Endothelial cell of umbilical vein (primary cell): ENCODE measurements at regions not wholly inside any gene's neighbourhood (a gene's known extent, or its start where the extent isn't known, plus 50 kb on each side); places are given as distances from the start of the nearest gene placed in this dataset.

ENCODE experiments used
- BruUV-seq: library from RNA; stranded (reverse); fragments of 400-500 nt; replicated peaks from 2 replicates; lab custom pipeline; 2021; lab: Mats Ljungman, UMichigan
- CTCF ChIA-PET: fragments of 300-600, 350-600 bp; sonication (Branson Sonifier 250); formaldehyde crosslinking; loops from one replicate; lab custom pipeline; 2021; ENCODE audit warnings: antibody characterized with exemption, inconsistent platforms; lab: Charles Lee
- POLR2A ChIA-PET: fragments of 300-600, 350-600 bp; sonication (Branson Sonifier 250); formaldehyde crosslinking; loops from one replicate; lab custom pipeline; 2021; ENCODE audit warnings: antibody characterized with exemption, inconsistent platforms; lab: Charles Lee
- DNase-seq: peaks from one replicate; pipeline ENCODE4 v3.0.0-alpha.2; 2011; ENCODE audit warnings: low read depth, low spot score
- FAIRE-seq: peaks from 2 replicates; lab custom pipeline; 2011; peaks lifted over from hg19 to GRCh38; lab: Jason Lieb, UNC
- H2AFZ ChIP-seq: 2 replicates; pipeline ENCODE4 v1.6.0; 2012; ENCODE audit warnings: low read depth, low read length, control low read depth, inconsistent platforms
- H3K27ac ChIP-seq: 2 replicates; pipeline ENCODE4 v1.5.1; 2011; ENCODE audit warnings: low read depth, mild to moderate bottlenecking, control low read depth, low read length, moderate library complexity; ENCODE audit not compliant: insufficient read depth
- H3K27me3 ChIP-seq, 2 experiments: 2 replicates each; pipeline versions ENCODE4 v1.6.0 to v1.6.1; 2011; ENCODE audit warnings: low read length in 2 of 2, mixed read lengths in 1 of 2; ENCODE audit not compliant: control insufficient read depth in 2 of 2, insufficient read depth in 2 of 2
- H3K36me3 ChIP-seq, 2 experiments: 2 replicates in 1 of 2; 3 replicates in 1 of 2; pipeline ENCODE4 v1.5.1; 2011; ENCODE audit warnings: low read length in 2 of 2, mild to moderate bottlenecking in 1 of 2, moderate library complexity in 1 of 2; ENCODE audit not compliant: control insufficient read depth in 2 of 2, insufficient read depth in 2 of 2; ENCODE audit errors: extremely low read depth in 1 of 2
- H3K4me1 ChIP-seq: 3 replicates; pipeline ENCODE4 v1.5.1; 2011; ENCODE audit warnings: mild to moderate bottlenecking, low read length; ENCODE audit not compliant: control insufficient read depth, insufficient read depth; ENCODE audit errors: extremely low read depth
- H3K4me2 ChIP-seq: 2 replicates; pipeline ENCODE4 v1.6.1; 2011; ENCODE audit warnings: low read length, control low read depth, mixed read lengths; ENCODE audit not compliant: insufficient read depth
- H3K4me3 ChIP-seq, 3 experiments: fragments of 200-600 bp in 1 of 3; sonication (generic), shearing (Covaris generic) in 1 of 3; replicated peaks in 1 of 3; 2 replicates each; pipeline ENCODE4 v1.5.1; 2011 to 2016; ENCODE audit warnings: control low read depth in 3 of 3, low read length in 3 of 3, mild to moderate bottlenecking in 2 of 3, inconsistent platforms in 1 of 3, low read depth in 1 of 3, moderate library complexity in 1 of 3; ENCODE audit not compliant: insufficient read depth in 1 of 3
- H3K79me2 ChIP-seq: 2 replicates; pipeline ENCODE4 v1.6.0; 2012; ENCODE audit warnings: low read length, inconsistent platforms; ENCODE audit not compliant: control insufficient read depth, insufficient read depth
- H3K9ac ChIP-seq: replicated peaks from 2 replicates; pipeline ENCODE3; 2011; ENCODE audit warnings: low read length, control low read depth; ENCODE audit not compliant: insufficient read depth; ENCODE audit errors: extremely low read depth
- H3K9me1 ChIP-seq: replicated peaks from 3 replicates; pipeline ENCODE4 v1.6.0; 2011; ENCODE audit warnings: mild to moderate bottlenecking, low read length; ENCODE audit not compliant: control insufficient read depth, insufficient read depth; ENCODE audit errors: extremely low read depth
- H3K9me3 ChIP-seq: replicated peaks from 2 replicates; pipeline ENCODE4 v1.5.1; 2012; ENCODE audit warnings: low read length, inconsistent platforms; ENCODE audit not compliant: control insufficient read depth, insufficient read depth
- H4K20me1 ChIP-seq: replicated peaks from 2 replicates; pipeline ENCODE3; 2011; ENCODE audit warnings: mild to moderate bottlenecking, low read length; ENCODE audit not compliant: control insufficient read depth, insufficient read depth; ENCODE audit errors: extremely low read depth
- EZH2 ChIP-seq: IDR thresholded peaks from 2 replicates; pipeline ENCODE4 v1.6.1; 2012; ENCODE audit warnings: borderline replicate concordance, low read depth, mild to moderate bottlenecking, moderate library complexity, low read length, inconsistent platforms; ENCODE audit not compliant: severe bottlenecking
- FOS ChIP-seq: IDR thresholded peaks from 2 replicates; pipeline ENCODE4 v1.6.1; 2011; ENCODE audit warnings: mild to moderate bottlenecking, low read length, moderate library complexity, borderline replicate concordance; ENCODE audit not compliant: insufficient read depth
- GATA2 ChIP-seq: IDR thresholded peaks from 2 replicates; pipeline ENCODE4 v1.7.0; 2011; ENCODE audit warnings: low read depth, mild to moderate bottlenecking, moderate library complexity, mixed read lengths, low read length; ENCODE audit not compliant: insufficient read length, insufficient read depth
- JUN ChIP-seq: IDR thresholded peaks from 2 replicates; pipeline ENCODE4 v1.6.1; 2011; ENCODE audit warnings: borderline replicate concordance, low read depth; ENCODE audit not compliant: insufficient read length, insufficient read depth
- MYC ChIP-seq: IDR thresholded peaks from one replicate; pipeline ENCODE4 v1.6.1; 2011; ENCODE audit warnings: mild to moderate bottlenecking, low read depth, low read length
- POLR2A ChIP-seq: IDR thresholded peaks from 2 replicates; pipeline ENCODE4 v1.6.1; 2012; ENCODE audit warnings: low read depth, mild to moderate bottlenecking, control low read depth, low read length
- POLR2AphosphoS5 ChIP-seq: IDR thresholded peaks from 2 replicates; pipeline ENCODE4 v1.6.1; 2012; ENCODE audit warnings: low read depth, mild to moderate bottlenecking, control low read depth, low read length, moderate library complexity; ENCODE audit not compliant: insufficient read depth
- dilution Hi-C: fragments of 300-500 bp; cut with MboI; formaldehyde crosslinking; loops from one replicate; pipeline ENCODE4 v1.15.0; 2019; ENCODE audit warnings: low sequenced_read_pairs; ENCODE audit not compliant: extremely low pct_ligation_motif_present
- intact Hi-C: fragments of 100-400 bp; cut with micrococcal nuclease; formaldehyde crosslinking; loops from one replicate; pipeline ENCODE4 v1.10.0; 2022
- TF ChIP-seq, protein P1 (sequence below): IDR thresholded peaks from 2 replicates; pipeline ENCODE4 v1.6.1; 2011; ENCODE audit not compliant: insufficient read depth, insufficient read length
- TF ChIP-seq, protein P2 (sequence below), 2 donors: IDR thresholded peaks; 1 replicate in 1 of 2; 2 replicates in 1 of 2; pipeline ENCODE4 v1.5.1; 2011; ENCODE audit warnings: low read length in 2 of 2, mild to moderate bottlenecking in 2 of 2, moderate library complexity in 2 of 2, control low read depth in 1 of 2, inconsistent platforms in 1 of 2, low read depth in 1 of 2; ENCODE audit not compliant: insufficient read depth in 1 of 2; ENCODE audit errors: extremely low read depth in 1 of 2

DNA sequence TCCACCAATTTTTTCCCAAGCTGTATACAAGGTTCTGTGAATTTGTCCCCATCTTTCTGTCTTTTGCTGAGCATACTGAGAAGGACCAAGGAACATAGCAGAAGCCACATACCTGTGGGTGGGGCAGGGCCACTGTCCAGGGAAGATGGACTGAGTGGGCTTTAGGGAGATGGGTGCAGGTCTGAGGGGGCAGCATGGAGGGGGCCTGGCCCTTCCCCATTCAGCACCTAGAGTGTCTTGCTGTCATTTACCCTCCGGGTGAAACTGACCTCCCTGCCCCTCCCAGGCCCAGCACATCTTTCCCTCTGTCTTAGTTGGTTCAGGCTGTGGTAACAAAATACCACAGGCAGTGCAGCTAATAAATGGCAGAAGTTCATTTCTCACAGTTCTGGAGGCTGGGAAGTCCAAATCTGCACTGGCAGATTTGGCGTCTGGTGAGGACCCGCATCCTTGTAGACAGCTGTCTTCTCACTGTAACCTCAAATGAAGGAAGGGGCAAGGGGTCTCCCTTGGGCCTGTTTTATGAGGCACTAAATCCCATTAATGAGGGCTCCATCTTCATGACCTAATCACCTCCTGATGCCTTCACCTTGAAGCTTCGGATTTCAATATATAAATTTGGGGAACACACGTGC lies 180.0 kb upstream of the SMAD3 start:
- H3K9me3 ChIP-seq: no peaks in the 10 kb centered on the region
- H3K4me1 ChIP-seq: peaks cover 25% of the 10 kb centered on the region
- CTCF ChIA-PET: no interaction called here
- H3K79me2 ChIP-seq: no peaks in the 10 kb centered on the region
- H3K27me3 ChIP-seq: no peaks in the 10 kb centered on the region
- POLR2A ChIA-PET: no interaction called here
- no peak overlapping the region for H3K27ac ChIP-seq
- FAIRE-seq (no peak), DNase-seq (no peak)
- dilution Hi-C loops (no loop called here), intact Hi-C loops (no loop called here)
- H3K4me2 ChIP-seq: no peak overlapping the region
- no peaks in the 10 kb centered on the region for H3K9me1 ChIP-seq
- H3K4me3 ChIP-seq: no peak overlapping the region
- no peaks in the 10 kb centered on the region for H3K36me3 ChIP-seq
- no peak overlapping the region for H2AFZ ChIP-seq
- TF ChIP-seq POLR2A (no peak), MYC (no peak), JUN (no peak), POLR2AphosphoS5 (no peak), FOS (no peak), GATA2 (no peak), EZH2 (no peak)
- TF ChIP-seq, protein P1, sequence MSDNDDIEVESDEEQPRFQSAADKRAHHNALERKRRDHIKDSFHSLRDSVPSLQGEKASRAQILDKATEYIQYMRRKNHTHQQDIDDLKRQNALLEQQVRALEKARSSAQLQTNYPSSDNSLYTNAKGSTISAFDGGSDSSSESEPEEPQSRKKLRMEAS: no peak
- TF ChIP-seq, protein P2, sequence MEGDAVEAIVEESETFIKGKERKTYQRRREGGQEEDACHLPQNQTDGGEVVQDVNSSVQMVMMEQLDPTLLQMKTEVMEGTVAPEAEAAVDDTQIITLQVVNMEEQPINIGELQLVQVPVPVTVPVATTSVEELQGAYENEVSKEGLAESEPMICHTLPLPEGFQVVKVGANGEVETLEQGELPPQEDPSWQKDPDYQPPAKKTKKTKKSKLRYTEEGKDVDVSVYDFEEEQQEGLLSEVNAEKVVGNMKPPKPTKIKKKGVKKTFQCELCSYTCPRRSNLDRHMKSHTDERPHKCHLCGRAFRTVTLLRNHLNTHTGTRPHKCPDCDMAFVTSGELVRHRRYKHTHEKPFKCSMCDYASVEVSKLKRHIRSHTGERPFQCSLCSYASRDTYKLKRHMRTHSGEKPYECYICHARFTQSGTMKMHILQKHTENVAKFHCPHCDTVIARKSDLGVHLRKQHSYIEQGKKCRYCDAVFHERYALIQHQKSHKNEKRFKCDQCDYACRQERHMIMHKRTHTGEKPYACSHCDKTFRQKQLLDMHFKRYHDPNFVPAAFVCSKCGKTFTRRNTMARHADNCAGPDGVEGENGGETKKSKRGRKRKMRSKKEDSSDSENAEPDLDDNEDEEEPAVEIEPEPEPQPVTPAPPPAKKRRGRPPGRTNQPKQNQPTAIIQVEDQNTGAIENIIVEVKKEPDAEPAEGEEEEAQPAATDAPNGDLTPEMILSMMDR (IDR thresholded peaks at IDR 0.05; ENCODE audit: extremely low read depth in 1 of 2, insufficient read depth in 1 of 2, low read depth in 1 of 2, low read length in 2 of 2): no peak
- no TSS peak for BruUV-seq
- H3K9ac ChIP-seq: no peak overlapping the region
- H4K20me1 ChIP-seq: no peaks in the 10 kb centered on the region
